ENCODE measurements at regions not wholly inside any gene's neighbourhood (a gene's known extent, or its start where the extent isn't known, plus 50 kb on each side); places are given as distances from the start of the nearest gene placed in this dataset.

DNA sequence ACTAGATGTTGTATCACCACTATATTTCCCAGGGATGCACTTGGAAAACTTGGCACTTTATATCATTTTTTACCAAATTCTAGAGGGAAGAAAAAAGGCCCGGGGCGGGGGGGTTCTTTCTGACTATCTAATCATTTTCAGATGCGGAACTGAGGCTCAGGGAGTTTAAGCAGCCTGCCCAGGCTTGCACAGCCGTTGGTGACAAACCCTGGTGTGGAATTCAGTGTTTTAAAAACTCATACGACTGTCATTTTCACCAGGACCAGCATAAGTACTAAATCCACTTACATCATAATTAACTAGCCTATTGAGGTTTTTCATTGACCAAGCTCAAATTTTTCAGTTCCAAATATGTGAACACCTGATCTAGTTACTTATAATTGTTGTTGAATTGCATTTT, 181.0 kb downstream of the IPO8 start:
- Histone ChIP-seq H3K4me3 (no peak overlapping the region), H3K27ac (no peak overlapping the region), H3K27me3 (no peaks in the 10 kb centered on the region), H3K36me3 (no peaks in the 10 kb centered on the region), H3K9me3 (no peaks in the 10 kb centered on the region), H3K4me1 (no peaks in the 10 kb centered on the region)
- 74 to 76% methylated on average over 3 to 5 of the region's 5 CpGs for WGBS, 2 donors (ENCODE audit: low coverage in 1 of 2)
- DNase-seq = no peak
- intact Hi-C loops (cut with DNase I; ENCODE audit: low total_unique reads) (no loop called here), in situ Hi-C loops (cut with MboI; ENCODE audit: low pct_ligation_motif_present in 1 of 4, low pct_unique_long_range_greater_than_20kb in 1 of 4, low sequenced_read_pairs in 3 of 4) (no loop called here)
- TF ChIP-seq POLR2A (IDR thresholded peaks at IDR 0.05) (no peak), EP300 (IDR thresholded peaks at IDR 0.05; ENCODE audit: low read depth) (no peak), POLR2AphosphoS5 (IDR thresholded peaks at IDR 0.05) (no peak)
- TF ChIP-seq, protein P1, sequence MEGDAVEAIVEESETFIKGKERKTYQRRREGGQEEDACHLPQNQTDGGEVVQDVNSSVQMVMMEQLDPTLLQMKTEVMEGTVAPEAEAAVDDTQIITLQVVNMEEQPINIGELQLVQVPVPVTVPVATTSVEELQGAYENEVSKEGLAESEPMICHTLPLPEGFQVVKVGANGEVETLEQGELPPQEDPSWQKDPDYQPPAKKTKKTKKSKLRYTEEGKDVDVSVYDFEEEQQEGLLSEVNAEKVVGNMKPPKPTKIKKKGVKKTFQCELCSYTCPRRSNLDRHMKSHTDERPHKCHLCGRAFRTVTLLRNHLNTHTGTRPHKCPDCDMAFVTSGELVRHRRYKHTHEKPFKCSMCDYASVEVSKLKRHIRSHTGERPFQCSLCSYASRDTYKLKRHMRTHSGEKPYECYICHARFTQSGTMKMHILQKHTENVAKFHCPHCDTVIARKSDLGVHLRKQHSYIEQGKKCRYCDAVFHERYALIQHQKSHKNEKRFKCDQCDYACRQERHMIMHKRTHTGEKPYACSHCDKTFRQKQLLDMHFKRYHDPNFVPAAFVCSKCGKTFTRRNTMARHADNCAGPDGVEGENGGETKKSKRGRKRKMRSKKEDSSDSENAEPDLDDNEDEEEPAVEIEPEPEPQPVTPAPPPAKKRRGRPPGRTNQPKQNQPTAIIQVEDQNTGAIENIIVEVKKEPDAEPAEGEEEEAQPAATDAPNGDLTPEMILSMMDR (IDR thresholded peaks at IDR 0.05) = no peak

DNA sequence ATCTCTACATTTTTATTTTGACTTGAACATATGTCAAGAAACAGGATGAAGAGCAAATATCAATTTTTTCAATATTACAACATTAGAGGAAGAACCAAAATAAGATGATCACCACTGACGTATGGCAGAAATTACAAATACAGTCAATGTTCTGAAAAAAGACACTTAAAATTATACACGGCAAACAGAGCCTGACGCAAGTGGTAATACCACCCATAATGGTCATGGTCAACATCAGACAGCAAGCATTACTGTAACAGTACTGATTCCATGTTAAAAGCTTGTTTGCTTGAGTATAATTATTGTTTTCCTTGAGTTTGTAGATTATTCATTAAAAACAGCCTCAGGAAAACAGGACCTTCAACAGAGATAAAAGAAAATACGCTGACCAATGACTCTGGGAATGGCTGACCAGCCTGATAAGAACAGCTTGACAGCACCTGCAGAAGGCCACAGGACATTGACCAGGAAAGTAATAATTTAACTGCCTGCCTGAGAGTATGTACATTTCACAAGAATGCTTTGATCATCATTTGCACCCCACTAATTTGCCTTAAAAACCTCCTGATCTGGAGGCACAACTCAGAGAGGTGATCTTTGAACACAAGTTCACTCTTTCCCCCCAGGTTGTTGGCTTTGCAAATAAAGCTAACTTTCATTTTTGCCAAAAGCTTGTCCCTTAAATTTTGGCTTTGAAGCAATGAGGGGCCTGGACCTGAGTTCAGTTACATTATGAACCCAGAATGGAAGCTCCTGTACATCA, 187.3 kb downstream of the IPO8 start:
- in situ Hi-C loops (cut with MboI; ENCODE audit: low pct_ligation_motif_present in 1 of 4, low pct_unique_long_range_greater_than_20kb in 1 of 4, low sequenced_read_pairs in 3 of 4) (no loop called here), intact Hi-C loops (cut with DNase I; ENCODE audit: low total_unique reads) (no loop called here)
- no peaks in the 10 kb centered on the region for H3K27me3 ChIP-seq
- no peaks in the 10 kb centered on the region for H3K4me1 ChIP-seq
- no peak for TF ChIP-seq EP300 (IDR thresholded peaks at IDR 0.05; ENCODE audit: low read depth)
- TF ChIP-seq POLR2AphosphoS5 (IDR thresholded peaks at IDR 0.05) = no peak
- H3K4me3 ChIP-seq = no peak overlapping the region
- no peaks in the 10 kb centered on the region for H3K9me3 ChIP-seq
- no peak overlapping the region for H3K27ac ChIP-seq
- H3K36me3 ChIP-seq = no peaks in the 10 kb centered on the region
- WGBS, 2 donors (ENCODE audit: low coverage in 1 of 2) = 86 to 90% methylated on average over 3 to 4 of the region's 4 CpGs
- no peak for DNase-seq

DNA sequence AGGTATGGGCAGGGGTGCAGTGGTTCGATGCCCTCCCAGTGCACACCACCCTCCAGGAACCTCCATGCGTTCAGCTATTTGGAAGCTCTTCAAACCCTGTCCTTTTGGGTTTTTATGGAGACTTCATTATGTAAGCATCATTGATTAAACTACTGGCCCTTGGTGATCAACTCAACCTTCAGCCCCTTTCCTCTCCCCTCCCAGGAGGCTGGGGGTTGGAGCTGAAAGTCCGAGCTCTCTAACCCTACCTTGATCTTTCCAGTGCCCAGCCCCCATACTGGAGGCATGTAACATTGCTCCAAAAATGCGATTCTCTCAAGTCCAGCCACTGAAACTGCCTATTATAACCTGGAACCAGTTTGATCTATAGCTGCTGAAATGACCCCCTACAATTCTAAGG, 188.1 kb downstream of the IPO8 start:
- intact Hi-C loops (cut with DNase I; ENCODE audit: low total_unique reads) (no loop called here), in situ Hi-C loops (cut with MboI; ENCODE audit: low pct_ligation_motif_present in 1 of 4, low pct_unique_long_range_greater_than_20kb in 1 of 4, low sequenced_read_pairs in 3 of 4) (no loop called here)
- WGBS, 2 donors (ENCODE audit: low coverage in 1 of 2) = 63 to 93% methylated on average over 2 to 4 of the region's 4 CpGs
- no peaks in the 10 kb centered on the region for H3K36me3 ChIP-seq
- H3K9me3 ChIP-seq = no peaks in the 10 kb centered on the region
- no peak overlapping the region for H3K27ac ChIP-seq
- no peaks in the 10 kb centered on the region for H3K4me1 ChIP-seq
- no peak overlapping the region for H3K4me3 ChIP-seq
- TF ChIP-seq EP300 (IDR thresholded peaks at IDR 0.05; ENCODE audit: low read depth) (no peak), POLR2AphosphoS5 (IDR thresholded peaks at IDR 0.05) (no peak), POLR2A (IDR thresholded peaks at IDR 0.05) (no peak)
- TF ChIP-seq, protein P1 (IDR thresholded peaks at IDR 0.05) = no peak
- DNase-seq = no peak
- no peaks in the 10 kb centered on the region for H3K27me3 ChIP-seq

DNA sequence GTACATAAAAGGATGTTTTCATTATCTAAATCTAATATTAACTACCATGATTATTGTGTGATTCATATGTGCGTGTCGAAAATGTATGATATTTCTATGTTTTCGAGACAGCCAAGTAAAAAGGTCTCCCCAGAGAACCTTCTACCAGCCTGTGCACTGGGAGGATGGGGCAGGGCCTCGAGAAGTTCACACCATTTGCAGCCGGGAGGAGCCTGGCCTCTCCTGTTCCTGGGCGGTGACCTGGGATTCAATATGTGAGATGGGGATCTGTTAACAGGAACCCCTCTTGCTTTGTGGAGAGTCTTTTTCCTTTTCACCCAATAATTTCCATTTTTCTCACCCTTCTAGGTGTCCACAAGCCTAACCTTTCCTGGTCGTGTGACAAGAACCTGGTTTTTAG, 189.3 kb downstream of the IPO8 start:
- 79 to 80% methylated on average over 3 to 7 of the region's 7 CpGs for WGBS, 2 donors (ENCODE audit: low coverage in 1 of 2)
- intact Hi-C loops (cut with DNase I; ENCODE audit: low total_unique reads) (no loop called here), in situ Hi-C loops (cut with MboI; ENCODE audit: low pct_ligation_motif_present in 1 of 4, low pct_unique_long_range_greater_than_20kb in 1 of 4, low sequenced_read_pairs in 3 of 4) (no loop called here)
- no peaks in the 10 kb centered on the region for H3K4me1 ChIP-seq
- TF ChIP-seq EP300 (IDR thresholded peaks at IDR 0.05; ENCODE audit: low read depth) (no peak), POLR2A (IDR thresholded peaks at IDR 0.05) (no peak), POLR2AphosphoS5 (IDR thresholded peaks at IDR 0.05) (no peak)
- TF ChIP-seq, protein P1 (IDR thresholded peaks at IDR 0.05) = no peak
- no peak overlapping the region for H3K27ac ChIP-seq
- no peak overlapping the region for H3K4me3 ChIP-seq
- H3K36me3 ChIP-seq = no peaks in the 10 kb centered on the region
- H3K9me3 ChIP-seq = no peaks in the 10 kb centered on the region
- no peaks in the 10 kb centered on the region for H3K27me3 ChIP-seq
- DNase-seq = no peak

DNA sequence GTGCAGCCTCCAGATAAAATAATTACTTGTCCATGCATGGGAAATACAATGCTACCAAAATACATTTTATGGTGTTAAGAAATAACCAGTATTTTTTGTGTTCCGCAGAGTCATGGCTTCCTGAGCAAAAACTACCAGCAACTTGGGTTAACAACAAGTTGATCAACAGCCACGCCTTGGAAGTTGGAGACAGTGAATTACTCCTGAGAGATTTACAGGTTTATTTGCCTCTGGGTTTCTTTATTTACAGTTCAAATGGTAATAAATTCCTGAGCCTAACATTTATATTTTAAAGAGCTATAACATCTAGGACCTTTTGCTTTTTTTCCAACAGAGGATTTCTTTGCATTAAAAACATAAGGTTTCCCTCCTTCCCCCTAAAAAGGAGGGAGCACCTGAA, 194.0 kb downstream of the IPO8 start:
- no peaks in the 10 kb centered on the region for H3K27me3 ChIP-seq
- TF ChIP-seq EP300 (IDR thresholded peaks at IDR 0.05; ENCODE audit: low read depth) (no peak), POLR2A (IDR thresholded peaks at IDR 0.05) (no peak), POLR2AphosphoS5 (IDR thresholded peaks at IDR 0.05) (no peak)
- TF ChIP-seq, protein P1 (IDR thresholded peaks at IDR 0.05) = no peak
- no peak overlapping the region for H3K27ac ChIP-seq
- intact Hi-C loops (cut with DNase I; ENCODE audit: low total_unique reads) = no loop called here
- WGBS, 2 donors (ENCODE audit: low coverage in 1 of 2) = 36 to 58% methylated on average over 2 of the region's 2 CpGs
- H3K9me3 ChIP-seq = no peaks in the 10 kb centered on the region
- in situ Hi-C loops (cut with MboI; ENCODE audit: low pct_ligation_motif_present in 1 of 4, low pct_unique_long_range_greater_than_20kb in 1 of 4, low sequenced_read_pairs in 3 of 4) = no loop called here
- H3K36me3 ChIP-seq = no peaks in the 10 kb centered on the region
- H3K4me1 ChIP-seq = no peaks in the 10 kb centered on the region
- DNase-seq = no peak
- no peak overlapping the region for H3K4me3 ChIP-seq
